ENCODE measurements at regions not wholly inside any gene's neighbourhood (a gene's known extent, or its start where the extent isn't known, plus 50 kb on each side); places are given as distances from the start of the nearest gene placed in this dataset.
A peak's percentile ranks its signal among the peaks of the same experiment; 100 is the strongest.

DNA sequence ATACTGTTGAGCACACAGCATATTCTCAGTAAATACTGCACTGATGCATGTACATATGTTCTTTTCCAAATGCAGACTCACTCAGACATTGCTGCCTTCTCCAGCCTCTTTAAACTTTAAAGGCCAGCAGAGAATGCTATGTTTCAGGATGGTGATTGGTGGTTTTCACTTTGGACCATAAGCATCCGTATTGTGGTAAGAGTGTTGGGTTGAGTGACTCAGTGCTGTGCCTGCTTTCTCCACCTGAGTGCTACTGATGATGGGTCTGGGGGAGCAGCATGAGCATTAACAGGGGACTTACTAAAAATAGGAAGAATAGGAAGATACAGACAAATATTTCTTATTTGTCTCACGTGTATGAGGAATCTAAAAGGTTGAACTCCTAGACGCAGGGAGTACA lies 56.3 kb upstream of the ZNF92 start:
- WGBS, 2 donors, result 90 to 91% methylated on average over 3 of the region's 3 CpGs
- no peaks in the 10 kb centered on the region for H3K9me3 ChIP-seq
- DNase-seq (ENCODE audit: low spot score in 2 of 2), result no peak
- TF ChIP-seq EP300 (IDR thresholded peaks at IDR 0.05) (no peak), POLR2A (IDR thresholded peaks at IDR 0.05) (no peak)
- TF ChIP-seq, protein P1, sequence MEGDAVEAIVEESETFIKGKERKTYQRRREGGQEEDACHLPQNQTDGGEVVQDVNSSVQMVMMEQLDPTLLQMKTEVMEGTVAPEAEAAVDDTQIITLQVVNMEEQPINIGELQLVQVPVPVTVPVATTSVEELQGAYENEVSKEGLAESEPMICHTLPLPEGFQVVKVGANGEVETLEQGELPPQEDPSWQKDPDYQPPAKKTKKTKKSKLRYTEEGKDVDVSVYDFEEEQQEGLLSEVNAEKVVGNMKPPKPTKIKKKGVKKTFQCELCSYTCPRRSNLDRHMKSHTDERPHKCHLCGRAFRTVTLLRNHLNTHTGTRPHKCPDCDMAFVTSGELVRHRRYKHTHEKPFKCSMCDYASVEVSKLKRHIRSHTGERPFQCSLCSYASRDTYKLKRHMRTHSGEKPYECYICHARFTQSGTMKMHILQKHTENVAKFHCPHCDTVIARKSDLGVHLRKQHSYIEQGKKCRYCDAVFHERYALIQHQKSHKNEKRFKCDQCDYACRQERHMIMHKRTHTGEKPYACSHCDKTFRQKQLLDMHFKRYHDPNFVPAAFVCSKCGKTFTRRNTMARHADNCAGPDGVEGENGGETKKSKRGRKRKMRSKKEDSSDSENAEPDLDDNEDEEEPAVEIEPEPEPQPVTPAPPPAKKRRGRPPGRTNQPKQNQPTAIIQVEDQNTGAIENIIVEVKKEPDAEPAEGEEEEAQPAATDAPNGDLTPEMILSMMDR (IDR thresholded peaks at IDR 0.05), result no peak
- no peaks in the 10 kb centered on the region for H3K27me3 ChIP-seq
- no peak overlapping the region for H3K4me3 ChIP-seq
- H3K27ac ChIP-seq, result no peak overlapping the region
- no peaks in the 10 kb centered on the region for H3K36me3 ChIP-seq
- H3K4me1 ChIP-seq, result no peaks in the 10 kb centered on the region

DNA sequence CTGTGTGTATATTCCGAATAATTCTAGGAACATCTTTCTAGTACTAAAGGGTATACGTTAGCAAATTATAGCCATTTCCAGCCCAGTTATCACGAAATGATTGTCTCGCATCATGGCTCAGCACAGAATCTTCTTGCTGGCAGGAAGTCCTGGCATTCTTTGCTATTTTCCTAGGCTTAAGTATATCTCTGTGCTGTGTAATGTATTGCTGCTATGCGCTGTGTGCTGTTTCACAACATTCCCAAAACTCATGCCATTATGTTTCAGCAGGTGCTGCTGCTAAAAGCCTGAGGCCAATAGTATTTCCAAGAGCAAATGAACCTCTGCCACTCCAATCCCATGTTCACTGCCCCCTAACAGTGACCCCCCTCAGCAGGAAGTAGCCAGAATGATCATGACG lies 62.9 kb upstream of the ZNF92 start:
- TF ChIP-seq EP300 (IDR thresholded peaks at IDR 0.05) (no peak), POLR2A (IDR thresholded peaks at IDR 0.05) (no peak)
- TF ChIP-seq, protein P1 (IDR thresholded peaks at IDR 0.05), result no peak
- Histone ChIP-seq H3K4me1 (no peaks in the 10 kb centered on the region), H3K4me3 (no peak overlapping the region), H3K27ac (no peak overlapping the region), H3K9me3 (no peaks in the 10 kb centered on the region), H3K27me3 (peaks cover 0 to 4% of the 10 kb centered on the region in 2 donors), H3K36me3 (no peaks in the 10 kb centered on the region)
- WGBS, 2 donors, result 79 to 84% methylated on average over 6 of the region's 6 CpGs
- no peak for DNase-seq (ENCODE audit: low spot score in 2 of 2)

DNA sequence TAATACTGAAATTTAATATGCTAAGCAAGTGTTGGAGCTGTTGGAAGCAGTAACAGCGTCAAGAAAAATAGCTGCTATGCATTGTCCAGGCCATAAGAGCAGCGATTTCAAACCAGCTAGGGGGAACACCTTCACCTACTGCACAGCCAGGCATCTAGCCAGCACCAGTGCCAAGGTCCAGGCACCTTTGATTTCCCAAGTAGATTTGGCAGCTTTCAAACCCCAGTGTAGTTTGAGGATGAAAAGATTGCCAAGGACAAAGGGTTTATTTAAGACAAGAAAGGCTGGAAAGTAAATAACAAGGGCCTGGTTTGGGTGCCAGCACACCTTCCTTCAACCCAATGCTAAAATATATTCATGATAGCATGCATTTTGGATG lies 65.4 kb upstream of the ZNF92 start:
- 75 to 78% methylated on average over 2 of the region's 2 CpGs for WGBS, 2 donors
- TF ChIP-seq, protein P1 (IDR thresholded peaks at IDR 0.05), result no peak
- no peak for TF ChIP-seq EP300 (IDR thresholded peaks at IDR 0.05)
- TF ChIP-seq POLR2A (IDR thresholded peaks at IDR 0.05), result no peak
- Histone ChIP-seq H3K27ac (no peak overlapping the region), H3K4me3 (no peak overlapping the region), H3K27me3 (peaks cover 0 to 4% of the 10 kb centered on the region in 2 donors), H3K9me3 (no peaks in the 10 kb centered on the region), H3K36me3 (no peaks in the 10 kb centered on the region), H3K4me1 (no peaks in the 10 kb centered on the region)
- no peak for DNase-seq (ENCODE audit: low spot score in 2 of 2)

DNA sequence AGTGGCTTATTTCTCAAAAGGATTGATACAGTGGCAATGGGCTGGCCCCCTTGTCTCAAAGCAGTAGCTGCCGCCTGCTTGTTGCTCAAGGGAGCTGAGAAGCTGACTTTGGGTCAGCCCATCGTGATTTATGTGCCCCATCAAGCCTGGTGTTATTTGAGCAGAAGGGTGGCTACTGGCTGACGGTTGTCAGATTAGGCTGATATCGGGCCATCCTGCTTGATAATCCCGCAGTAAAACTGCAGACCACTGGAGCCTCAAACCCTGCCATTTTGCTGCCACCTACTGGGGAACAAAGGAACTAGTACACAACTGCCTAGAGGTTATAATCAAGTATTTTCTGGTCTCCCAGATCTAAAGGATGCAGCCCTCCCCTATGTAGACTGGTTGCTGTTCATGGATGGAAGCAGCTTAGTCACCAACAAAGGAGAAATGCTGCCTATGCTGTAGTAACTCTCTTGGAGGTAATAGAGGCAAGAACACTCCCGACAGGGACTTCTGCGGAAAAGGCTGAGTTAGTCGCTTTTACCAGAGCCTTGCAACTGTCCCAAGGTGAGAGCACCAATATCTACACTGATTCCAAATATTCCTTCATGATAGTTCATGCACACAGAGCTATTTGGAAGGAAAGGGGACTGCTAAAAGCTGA lies 65.9 kb upstream of the ZNF92 start:
- no peaks in the 10 kb centered on the region for H3K9me3 ChIP-seq
- 41% methylated on average over 8 of the region's 8 CpGs for WGBS, 2 donors
- no peaks in the 10 kb centered on the region for H3K4me1 ChIP-seq
- DNase-seq (ENCODE audit: low spot score in 2 of 2), result peak in 1 of 2 donors; percentile 46
- H3K27ac ChIP-seq, result no peak overlapping the region
- no peak for TF ChIP-seq EP300 (IDR thresholded peaks at IDR 0.05)
- TF ChIP-seq, protein P1 (IDR thresholded peaks at IDR 0.05), result peak; percentile 43 to 82 (median 76)
- H3K4me3 ChIP-seq, result no peak overlapping the region
- no peaks in the 10 kb centered on the region for H3K36me3 ChIP-seq
- peaks cover 0 to 4% of the 10 kb centered on the region in 2 donors for H3K27me3 ChIP-seq

DNA sequence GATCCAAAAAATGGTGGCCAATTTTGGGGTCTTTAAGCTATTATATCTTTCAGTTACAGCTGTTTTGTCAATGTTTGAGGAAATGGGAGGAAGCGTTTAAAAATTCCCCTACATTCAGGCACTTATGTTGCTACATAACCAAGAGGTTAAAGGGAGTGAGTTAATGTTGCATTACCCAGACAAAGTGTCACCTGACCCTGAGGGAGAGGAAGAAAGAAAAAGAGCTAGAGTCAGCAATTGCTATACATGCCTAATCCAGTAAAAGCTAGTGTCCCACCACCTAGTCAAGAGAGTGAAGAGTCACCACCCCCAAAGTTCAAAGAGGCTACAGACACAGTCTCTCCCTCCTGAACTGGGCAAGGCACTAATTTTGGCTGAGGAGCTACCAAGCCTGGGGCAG lies 69.5 kb upstream of the ZNF92 start:
- no peaks in the 10 kb centered on the region for H3K4me1 ChIP-seq
- 88 to 91% methylated on average over 1 of the region's 1 CpG for WGBS, 2 donors

More for the DNA sequence above, 69.5 kb upstream of the ZNF92 start:
- H3K9me3 ChIP-seq, result no peaks in the 10 kb centered on the region
- TF ChIP-seq, protein P1 (IDR thresholded peaks at IDR 0.05), result no peak
- TF ChIP-seq POLR2A (IDR thresholded peaks at IDR 0.05) (no peak), EP300 (IDR thresholded peaks at IDR 0.05) (no peak)
- peaks cover 0 to 4% of the 10 kb centered on the region in 2 donors for H3K27me3 ChIP-seq
- no peak overlapping the region for H3K27ac ChIP-seq
- no peak overlapping the region for H3K4me3 ChIP-seq
- no peak for DNase-seq (ENCODE audit: low spot score in 2 of 2)
- H3K36me3 ChIP-seq, result no peaks in the 10 kb centered on the region

Measured in tibial nerve (tissue), 4 donors.